Activated CD4-positive, alpha-beta T cell treated with anti-CD3 and anti-CD28 coated beads, Interleukin-2, Interleukin-6, amounts not matched to agents 100 ng/mL and 50 ng/mL, durations not matched to agents 16 hours and 8 hours (primary cell): ENCODE measurements at regions not wholly inside any gene's neighbourhood (a gene's known extent, or its start where the extent isn't known, plus 50 kb on each side); places are given as distances from the start of the nearest gene placed in this dataset.

Source experiments
- DNase-seq: peaks from one replicate; pipeline ENCODE4 v3.0.0-alpha.2; 2020

DNA sequence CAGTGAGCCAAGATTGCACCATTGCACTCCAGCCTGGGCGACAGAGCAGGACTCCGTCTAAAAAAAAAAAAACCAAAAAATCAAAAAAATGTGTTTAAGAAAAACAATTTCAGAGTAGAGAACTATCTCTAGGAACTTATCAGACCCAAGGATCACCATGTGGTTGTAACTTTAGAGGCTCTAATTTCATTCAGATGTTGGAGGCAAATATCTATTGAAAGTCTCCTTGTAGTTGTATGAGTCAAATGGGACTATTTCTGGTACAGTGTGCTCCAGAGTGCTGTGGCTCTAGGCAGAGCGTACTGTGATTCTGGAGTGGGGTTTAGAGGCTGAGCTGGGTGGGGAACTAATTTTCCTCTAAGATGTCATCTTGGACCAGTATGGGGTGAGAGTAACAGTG is 398.7 kb downstream of the SHQ1 start:
- no peak for DNase-seq

DNA sequence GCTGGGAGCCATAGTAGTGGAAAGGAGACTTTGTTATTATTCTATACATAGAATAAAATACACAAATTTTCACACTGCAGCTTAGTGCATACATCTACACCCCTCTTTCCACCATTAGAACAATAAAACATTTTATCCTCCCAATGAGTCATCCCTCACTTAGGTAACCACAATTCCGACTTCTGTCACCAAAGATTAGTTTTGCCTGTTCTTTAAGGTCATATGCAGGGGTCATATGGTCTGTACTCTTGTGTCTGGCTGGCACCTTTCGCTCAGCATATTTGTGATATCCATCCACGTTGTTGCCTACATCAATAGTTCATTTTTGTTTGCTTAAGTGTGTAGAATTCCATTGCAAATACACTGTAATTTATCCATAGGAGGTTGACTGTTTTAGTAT is 399.4 kb downstream of the SHQ1 start:
- no peak for DNase-seq

DNA sequence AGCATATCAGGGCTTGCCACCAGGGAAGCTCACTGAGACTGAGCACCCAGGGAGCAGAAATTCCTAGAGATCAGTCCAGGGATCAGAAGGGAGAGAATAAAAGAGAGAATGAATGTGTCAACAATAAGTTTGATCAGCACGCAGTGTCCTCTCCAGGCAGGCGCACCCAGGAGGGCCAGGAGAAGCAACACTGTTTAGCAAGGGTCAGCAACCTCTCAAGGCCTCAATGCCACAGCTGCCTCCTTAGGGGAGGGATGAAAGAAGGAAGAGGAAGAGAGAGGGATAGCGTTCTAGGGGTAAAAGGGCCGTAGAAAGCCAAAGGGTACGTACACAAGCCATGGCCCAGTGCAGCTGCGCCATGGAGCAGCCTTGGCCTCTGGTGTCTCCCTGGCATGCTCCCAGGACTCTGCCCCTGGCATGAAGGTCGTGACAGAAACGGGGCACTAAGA is 399.8 kb downstream of the SHQ1 start:
- no peak for DNase-seq

DNA sequence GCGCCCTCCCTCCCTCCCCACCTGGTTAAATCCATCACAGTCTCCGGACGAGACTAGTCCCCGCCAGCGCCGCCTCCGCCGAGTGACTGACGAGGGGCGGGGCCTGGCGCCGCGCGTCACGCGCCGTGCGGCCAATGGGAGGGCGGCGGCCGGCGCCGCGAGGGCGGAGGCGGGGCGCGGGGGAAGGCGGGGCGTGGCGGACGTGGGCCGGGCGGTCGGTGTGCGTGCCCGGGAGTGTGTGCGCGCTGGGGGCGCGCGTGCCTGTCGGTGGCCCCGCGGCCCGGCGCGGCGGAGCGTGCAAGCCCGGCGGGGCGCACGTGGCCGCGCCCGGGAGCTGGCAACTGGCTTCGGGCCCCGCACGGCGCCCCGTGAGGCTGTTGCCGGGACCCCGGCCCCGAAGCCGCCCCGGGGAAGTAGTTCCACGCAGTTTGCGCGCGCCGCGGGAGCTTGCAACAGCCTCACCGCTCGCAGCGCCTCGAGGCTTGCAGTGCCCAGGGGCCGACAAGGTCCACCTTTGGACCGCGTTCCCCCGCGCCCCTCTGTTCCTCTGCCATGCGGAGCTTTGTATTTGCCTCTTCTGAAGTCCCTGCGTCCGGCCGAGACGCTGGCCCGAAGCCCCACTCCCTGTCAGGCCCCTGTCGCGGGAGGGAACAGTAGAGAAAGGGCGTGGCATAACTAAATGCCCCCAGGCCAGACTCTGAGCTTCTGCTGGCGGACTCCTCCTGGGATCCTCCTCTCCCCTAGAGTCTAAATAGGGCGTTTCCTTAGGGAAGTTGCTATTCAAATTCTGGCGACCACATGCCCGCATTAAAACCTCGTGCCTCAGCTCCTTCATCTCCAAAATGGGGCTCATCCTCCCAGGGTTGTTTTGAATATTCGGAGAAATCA is 400.9 kb downstream of the SHQ1 start:
- DNase-seq: peak; percentile 96

DNA sequence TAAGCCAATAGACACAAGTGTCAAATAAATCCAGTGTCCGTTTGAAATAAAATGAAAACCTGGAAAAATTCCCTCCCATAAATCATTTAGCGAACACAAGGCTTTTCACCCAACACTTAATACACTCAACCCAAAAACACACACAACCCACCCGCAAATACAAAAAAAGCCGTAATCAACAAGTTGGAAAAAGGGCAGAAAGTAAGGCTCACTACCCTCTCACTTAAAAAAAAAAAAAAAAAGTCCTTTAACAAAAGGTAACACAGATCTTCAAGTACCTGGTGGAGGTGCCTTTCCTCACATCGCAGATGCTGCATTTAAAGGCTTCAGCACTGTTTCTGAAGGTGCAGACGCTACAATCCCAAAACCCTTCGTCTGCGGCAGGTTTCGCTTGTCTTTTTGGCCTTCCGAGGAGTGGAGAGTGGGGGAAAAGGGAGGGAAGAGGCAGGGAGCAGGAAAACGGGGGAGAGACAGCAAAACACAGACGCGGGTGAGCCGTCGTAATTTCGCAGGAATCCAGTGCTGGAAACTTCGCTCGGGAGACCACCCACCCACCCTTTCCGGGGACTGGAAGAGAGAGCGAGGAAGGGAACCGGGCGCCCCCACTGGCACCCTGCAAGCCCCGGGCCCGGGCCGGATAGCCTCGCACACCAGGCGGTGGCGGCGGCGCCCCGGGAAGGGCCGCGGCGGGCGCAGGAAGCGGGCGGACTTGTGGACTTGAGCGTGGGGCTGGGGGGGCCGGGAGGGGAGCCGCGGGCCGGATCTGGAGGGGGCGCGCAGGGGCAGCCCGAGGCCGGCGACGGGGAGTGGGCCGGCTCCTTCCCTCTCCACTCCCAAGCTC is 401.8 kb downstream of the SHQ1 start, which contains the start of gene RYBP:
Gene RYBP, minus strand, starts transcription at position 404 of the 841 bp plus-strand sequence.
- DNase-seq: peak; percentile 28

DNA sequence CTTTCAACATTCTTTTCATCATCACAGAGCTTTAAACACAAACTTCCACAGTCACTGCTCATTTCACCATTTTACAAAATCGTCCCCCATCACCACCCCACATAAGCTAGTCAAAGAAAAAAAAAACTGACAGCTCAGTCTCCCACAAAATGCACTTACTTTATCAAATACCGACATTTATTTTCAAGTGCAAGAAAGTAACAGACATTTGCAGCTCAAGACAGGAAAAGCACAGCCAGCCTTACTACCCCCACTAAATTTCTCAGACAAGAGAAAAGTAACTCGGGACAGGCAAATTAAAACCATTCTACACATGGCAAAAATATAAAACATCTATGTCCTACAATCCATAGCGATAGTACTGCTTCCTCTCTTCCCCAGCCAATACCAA is 402.4 kb downstream of the SHQ1 start:
- DNase-seq: no peak

DNA sequence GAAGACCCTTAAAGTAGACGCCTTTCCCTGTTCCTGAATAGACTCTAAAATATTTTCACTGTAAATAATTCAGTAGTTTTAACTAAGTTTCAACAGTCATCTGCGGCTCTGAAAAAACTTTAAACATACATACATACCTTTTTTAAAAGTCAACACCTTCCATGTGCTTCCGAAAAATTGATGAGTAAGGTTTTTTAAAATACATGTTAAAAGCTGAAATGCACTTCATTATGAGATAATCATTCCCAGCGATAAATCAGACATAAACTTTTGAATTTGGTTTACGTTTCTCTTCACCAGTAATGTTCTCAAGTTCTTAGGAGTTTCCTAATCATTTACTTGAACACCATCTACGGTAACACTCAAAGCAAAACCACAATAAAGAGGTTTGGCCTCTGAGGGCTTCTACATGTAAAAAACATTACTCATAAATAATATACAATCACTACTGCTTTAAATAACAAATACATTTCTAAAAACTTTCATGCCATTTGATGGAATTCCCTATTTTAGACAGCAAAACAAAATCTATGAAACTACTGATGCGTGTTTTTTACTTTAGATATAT is 403.5 kb downstream of the SHQ1 start:
- peak; percentile 68 for DNase-seq

DNA sequence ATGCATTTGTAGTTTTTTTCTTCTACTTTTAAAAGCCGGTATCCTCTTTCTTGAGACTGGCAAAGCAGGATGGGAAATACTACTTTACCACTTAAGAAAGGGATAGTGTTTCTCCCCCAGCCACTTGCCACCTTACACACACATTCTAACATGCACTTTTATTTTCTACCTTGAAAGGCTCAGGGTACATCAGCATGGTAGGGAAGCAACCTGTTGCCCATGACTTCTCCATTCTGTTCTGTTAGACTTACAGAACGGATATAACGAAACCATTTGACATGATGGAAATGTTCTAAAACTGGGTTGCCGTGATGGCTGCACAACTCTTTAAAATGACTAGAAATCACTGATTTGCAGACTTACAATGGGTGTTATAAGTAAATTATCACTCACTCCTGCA is 405.5 kb downstream of the SHQ1 start:
- DNase-seq: no peak

DNA sequence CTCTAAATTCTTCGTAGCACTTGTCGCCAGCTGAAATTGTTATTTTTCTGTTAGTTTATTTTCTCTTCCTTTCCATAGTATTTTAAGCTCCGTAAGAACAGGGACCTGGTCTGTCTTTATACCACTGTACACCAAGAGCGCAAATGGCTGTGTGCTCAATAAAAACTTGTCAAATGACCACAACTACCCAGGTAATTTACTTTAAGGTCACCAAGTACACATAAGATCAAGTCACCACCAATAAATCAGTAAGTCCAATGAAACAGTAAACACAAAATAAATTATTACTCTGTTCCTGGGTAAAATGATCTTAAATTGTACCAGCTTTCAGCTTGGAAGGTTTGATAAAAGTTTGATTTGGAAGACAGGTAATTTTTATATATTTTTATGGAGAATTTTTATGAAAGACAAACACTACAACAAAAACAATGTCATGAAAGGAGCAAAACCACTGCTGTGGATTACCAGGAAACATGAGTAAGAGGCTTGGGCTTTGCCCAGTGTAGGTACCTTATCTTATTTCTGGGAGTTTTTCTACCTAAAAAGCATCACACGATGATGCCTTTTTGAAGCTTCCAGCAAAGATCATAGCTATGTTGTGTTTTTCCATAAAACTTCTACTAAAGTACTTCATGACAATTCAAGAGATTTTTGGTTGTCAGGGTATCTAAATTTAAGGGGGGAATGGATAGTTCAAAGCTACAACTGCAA is 406.8 kb downstream of the SHQ1 start:
- no peak for DNase-seq

DNA sequence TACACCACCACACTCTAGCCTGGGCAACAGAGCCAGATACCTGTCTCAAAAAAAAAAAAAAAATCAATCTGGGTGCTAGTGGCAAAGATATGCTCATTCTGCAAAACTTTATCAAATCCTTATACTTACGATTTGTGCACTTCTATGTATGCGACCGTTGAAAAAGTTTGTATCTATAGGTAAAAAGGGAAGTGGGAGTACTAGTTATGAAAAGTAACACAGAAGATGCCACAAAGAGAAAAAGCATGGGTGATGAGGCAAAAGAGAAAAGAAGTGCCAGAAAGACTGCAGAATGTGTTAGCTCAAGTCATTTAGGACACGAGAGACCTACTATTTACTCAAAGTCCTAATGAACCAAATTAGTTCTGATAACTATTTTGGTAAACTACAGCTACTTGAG is 407.8 kb downstream of the SHQ1 start:
- DNase-seq: no peak

DNA sequence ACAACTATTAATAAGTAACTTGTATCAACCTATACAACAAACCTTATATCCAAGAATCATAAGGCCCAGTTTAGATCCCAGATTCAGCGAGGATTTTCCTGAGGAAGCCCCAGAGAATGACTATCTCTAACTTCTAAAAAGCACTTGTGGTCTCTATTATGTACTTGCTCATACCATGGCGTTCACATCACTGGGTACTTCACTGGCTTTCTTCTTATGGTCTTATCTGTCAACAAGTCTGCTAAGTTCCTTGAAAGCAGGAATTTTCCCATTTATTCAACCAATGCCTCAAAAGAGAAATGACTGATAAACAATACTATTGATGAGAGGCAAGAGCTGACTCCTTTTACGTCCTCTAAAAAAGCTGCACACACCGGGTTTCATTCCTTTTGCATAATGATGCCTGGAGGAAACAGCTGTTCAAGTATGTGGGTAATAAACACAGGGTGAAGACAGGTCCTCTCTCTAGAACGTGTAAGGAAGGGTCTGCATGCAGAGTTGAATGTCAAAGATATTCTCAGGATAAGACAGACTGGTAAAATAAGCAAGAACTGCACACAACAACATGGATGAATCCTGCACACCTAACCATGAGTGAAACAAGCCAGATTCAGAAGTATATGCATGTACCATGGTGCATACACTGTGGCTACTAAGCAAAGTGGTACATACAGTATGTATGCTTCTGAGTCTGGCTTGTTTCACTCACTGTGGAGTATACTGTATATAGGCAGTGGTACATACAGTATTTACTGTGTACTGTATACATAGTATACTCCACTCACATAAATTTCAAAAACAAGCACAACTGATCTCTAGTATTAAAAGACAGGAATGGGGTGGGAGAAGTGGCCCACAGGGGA is 408.7 kb downstream of the SHQ1 start:
- DNase-seq: no peak

DNA sequence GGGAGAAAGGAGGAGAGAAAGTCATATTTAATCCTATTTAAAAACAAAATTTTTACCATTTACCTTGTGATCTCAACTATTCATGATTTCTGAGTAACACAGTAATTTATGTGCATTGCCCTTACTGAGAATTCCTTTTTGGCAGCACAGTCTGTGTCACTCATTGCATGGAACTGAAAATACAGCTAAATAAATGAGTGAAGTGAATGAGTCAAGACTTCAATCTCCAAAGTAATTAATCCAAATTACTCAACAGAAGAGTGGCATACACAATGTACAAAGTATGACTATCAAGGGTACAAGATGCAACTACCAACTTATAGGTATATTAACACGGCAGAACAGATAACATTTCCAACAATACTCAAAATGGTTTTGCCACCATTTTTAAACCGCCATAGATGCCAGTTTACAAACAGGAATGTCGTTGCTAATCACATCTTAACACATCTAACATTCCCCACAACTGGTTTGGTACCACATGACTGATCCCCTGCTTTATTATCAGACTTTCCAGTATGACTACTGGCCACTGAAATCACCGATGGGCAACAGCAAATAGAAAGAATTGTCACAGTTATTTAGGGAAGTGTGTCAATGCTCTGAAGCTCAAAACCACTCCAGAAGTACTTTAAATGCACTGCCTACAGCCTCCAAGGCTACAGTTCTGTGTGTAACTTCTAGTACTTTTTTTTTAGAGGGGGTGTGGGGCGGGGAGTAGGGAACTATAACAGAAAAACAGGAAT is 410.4 kb downstream of the SHQ1 start:
- no peak for DNase-seq

DNA sequence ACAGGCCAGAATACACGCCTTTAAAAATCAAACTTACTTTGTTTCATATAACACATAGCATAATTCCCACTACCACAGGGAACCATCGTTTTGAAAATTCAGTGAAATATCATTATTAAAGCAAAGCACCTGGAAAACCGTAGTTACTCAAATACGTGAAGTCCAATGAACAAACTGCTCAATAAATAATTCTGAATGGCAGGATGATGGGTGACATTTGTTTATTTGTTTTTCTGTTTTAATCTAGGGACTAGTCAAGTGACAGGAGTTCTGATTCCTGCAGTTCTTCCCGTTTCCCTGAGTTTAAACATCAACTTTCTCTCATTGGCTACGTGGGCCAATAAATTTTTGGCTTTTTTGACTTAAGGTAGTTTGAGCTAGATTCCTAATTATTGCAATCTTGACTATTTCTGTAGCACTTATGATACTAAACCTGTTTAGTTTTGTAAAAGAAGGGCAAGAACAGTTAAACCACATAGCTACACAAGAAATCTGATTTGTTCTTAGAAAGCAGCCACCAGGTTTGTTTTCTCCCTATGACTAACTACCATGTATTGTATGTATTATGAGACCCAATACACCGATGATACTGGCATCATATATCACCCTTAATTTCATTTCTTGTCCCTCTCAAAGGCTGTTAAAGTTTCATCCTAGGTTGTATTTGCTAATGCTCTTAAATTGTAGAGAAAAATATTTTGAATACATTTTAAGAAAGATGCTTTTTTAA is 411.2 kb downstream of the SHQ1 start:
- peak; percentile 48 for DNase-seq

DNA sequence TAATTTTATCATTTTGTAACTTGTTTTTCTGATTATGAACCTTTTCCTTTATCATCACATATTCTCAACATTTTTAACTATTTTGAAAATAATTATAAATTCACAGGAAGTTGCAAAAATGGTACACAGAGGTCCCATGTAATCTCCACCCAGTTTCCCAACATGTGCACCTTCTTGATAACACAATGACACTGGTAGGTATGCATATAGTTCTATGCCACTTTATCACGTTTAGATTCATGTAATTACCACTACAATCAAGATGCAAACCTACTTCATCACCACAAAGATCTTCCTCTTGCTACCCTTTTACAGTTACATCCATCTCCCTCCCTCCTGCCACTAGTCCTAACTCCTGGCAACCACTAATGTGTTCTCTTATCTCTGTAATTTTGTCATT is 413.9 kb downstream of the SHQ1 start:
- DNase-seq: no peak

DNA sequence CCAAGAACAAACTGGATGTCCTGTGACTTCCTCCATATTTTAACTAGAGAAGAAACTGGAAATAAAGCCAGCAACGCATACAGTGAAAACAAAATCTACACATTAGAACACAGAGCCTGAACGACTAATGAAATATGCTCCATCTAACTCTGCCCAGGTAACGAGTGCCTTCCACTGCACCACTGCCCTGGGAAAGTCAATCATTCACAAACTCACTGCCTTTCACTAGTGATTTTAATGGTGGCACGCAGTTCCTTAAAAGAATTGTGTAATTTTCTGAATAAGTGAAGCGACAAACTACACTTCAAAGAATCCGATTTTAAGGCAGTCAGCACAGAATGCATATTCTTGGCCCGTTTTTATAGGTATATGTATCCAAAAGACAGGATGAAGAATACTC is 416.0 kb downstream of the SHQ1 start:
- no peak for DNase-seq

DNA sequence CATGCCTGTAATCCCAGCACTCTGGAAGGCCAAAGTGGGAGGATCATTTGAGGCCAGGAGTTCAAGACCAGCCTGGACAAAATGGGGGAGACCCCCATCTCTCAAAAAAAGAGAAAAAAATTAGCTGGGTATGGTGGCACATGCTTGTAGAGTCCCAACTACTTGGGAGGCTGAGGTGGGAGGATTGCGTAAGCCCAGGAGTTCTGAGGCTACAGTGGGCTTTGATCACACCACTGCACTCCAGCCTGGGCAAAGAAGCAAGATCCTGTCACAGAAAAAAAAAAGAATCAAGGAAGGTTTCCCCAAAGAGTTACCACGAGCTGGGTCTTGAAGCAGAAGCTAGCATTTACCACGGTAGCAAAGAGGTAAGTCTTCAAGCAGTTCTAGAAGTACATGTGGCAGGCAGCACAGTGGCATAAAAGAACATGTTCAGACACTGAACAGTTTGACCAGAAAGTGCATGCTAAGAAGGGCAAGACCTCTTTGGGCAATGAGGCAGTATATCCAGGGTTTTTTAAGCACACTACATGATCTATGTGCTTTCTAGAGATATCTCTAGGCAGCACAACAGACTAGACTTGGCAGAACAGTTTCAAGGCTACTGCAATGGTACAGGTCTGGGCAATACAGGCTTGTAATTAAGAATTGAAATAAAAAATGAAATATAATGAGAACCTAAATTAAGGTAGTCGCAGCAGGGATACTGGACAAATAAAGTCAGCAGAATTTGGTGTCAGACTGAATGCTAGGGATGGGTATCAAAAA is 418.5 kb downstream of the SHQ1 start:
- DNase-seq: no peak

DNA sequence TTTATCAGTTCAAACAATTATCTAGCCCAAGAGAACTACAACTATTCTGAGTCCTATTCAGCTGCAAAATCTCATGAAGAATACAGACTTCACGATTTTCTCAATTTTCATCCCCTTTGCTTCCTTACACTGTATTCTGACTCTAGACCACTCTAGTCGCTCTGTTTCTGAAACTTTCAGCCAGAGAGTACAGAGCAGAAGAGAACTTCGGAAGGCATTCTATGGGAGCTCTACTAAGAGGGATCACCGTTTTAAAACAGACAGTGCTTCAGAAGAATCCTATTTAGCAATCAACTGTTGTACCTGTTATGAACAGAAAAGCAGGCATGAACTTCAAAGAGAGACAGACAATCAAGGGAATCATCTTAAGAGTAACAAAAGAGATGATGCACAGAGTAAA is 419.4 kb downstream of the SHQ1 start:
- DNase-seq: no peak

DNA sequence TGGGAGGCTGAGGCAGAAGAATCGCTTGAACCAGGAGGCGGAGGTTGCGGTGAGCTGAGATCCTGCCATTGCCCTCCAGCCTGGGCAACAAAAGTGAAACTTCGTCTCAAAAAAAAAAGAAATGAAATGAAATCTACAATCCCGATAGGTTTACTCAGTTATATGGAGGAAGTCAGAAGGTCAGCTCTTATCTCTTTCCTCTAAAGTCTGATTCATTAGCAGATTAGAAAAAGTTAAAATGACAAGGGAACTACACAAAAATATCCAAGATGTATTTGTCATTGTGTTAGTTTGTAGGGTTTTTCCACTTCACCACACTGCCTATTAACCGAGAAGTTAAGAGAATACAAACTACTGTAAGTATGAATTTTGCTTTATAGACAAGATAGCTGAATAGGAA is 420.6 kb downstream of the SHQ1 start:
- DNase-seq: peak; percentile 35

DNA sequence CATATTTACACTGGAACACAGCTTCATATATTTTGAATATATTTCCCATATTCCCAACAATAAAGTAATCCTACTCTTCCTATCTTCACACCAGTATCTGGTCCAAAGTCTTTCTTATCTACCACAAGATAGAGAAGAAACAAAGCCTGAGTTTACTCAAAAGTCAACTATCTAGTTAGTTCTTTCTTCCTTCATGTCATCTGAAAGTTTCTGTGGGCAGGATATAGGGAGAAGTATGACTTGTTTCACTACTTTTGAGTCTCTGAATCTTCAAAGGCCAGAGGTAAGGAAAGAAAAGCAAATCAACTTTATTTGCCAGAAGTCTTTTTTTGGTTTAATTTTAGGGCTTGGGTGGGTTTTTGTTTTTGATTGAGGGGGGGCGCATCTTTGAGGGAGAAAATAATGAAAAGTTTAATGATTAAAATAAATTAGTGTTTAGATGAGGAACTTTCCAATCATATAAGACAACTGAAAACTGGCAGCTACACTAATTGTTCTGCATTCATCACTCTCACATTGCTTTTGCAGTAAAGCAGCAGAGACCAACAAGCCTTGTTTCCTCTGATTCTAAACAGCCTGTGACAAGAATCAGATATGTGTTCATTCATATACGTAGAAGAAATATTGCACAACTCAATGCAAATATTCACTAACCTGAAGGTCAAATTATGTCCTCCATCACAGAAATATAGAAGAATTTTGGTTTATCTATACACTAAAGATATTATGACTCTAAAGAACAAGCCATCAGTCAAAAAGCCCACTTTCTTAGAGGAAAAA is 421.4 kb downstream of the SHQ1 start:
- peak; percentile 78 for DNase-seq
